Vagina (tissue), 2 donors: ENCODE measurements at regions not wholly inside any gene's neighbourhood (a gene's known extent, or its start where the extent isn't known, plus 50 kb on each side); places are given as distances from the start of the nearest gene placed in this dataset.

ENCODE experiments used
- DNase-seq, 2 donors: peaks; one replicate each; pipeline ENCODE4 v3.0.0-alpha.2; 2017; ENCODE audit errors: extremely low spot score in 2 of 2
- H3K27ac ChIP-seq: fragments of 200-600 bp; sonication (generic); one replicate; pipeline ENCODE4 v1.5.1; 2019
- H3K27me3 ChIP-seq: fragments of 200-600 bp; sonication (generic); one replicate; pipeline ENCODE4 v1.5.1; 2019
- H3K36me3 ChIP-seq, 2 donors: fragments of 200-600 bp; sonication (generic); one replicate each; pipeline ENCODE4 v1.5.1; 2017 to 2019
- H3K4me1 ChIP-seq: fragments of 200-600 bp; sonication (generic); one replicate; pipeline ENCODE4 v1.5.1; 2019
- H3K4me3 ChIP-seq, 2 donors: fragments of 200-600 bp; sonication (generic); 1 replicate in 1 of 2; 2 replicates in 1 of 2; pipeline ENCODE4 v1.5.1; 2016 to 2019
- H3K9me3 ChIP-seq: fragments of 200-600 bp; sonication (generic); one replicate; pipeline ENCODE4 v1.5.1; 2019
- CTCF ChIP-seq, 3 experiments: fragments of 450-650 bp in 2 of 3; fragments of 200-600 bp in 1 of 3; sonication (generic) in 1 of 3; IDR thresholded peaks; one replicate each; pipeline ENCODE4 v1.5.1; 2017 to 2019; ENCODE audit warnings: antibody characterized with exemption in 3 of 3, mild to moderate bottlenecking in 2 of 3, moderate library complexity in 2 of 3
- POLR2A ChIP-seq, 2 donors: fragments of 450-650 bp; IDR thresholded peaks; one replicate each; pipeline ENCODE4 v1.6.1; 2017; ENCODE audit warnings: antibody characterized with exemption in 2 of 2, mild to moderate bottlenecking in 2 of 2, moderate library complexity in 2 of 2
- POLR2AphosphoS5 ChIP-seq, 2 donors: sonication (generic); formaldehyde crosslinking; IDR thresholded peaks; one replicate each; pipeline ENCODE4 v1.9.0; 2017; ENCODE audit warnings: antibody characterized with exemption in 2 of 2, mild to moderate bottlenecking in 2 of 2, low read depth in 1 of 2; ENCODE audit not compliant: insufficient read depth in 1 of 2
- intact Hi-C: fragments of 100-400 bp; cut with DNase I; formaldehyde crosslinking; loops from one replicate; pipeline ENCODE4 v1.15.1; 2023

GRCh38 chr12:9392842-9393241 is 184.6 kb upstream of the PZP start:
- no peaks in the 10 kb centered on the region for H3K36me3 ChIP-seq
- H3K4me3 ChIP-seq: no peak overlapping the region
- no peak for TF ChIP-seq POLR2AphosphoS5 (IDR thresholded peaks at IDR 0.05; ENCODE audit: insufficient read depth in 1 of 2, low read depth in 1 of 2)
- TF ChIP-seq CTCF (IDR thresholded peaks at IDR 0.05): no peak
- no peak for TF ChIP-seq POLR2A (IDR thresholded peaks at IDR 0.05)
- no peak overlapping the region for H3K27ac ChIP-seq
- H3K4me1 ChIP-seq: no peaks in the 10 kb centered on the region
- no peaks in the 10 kb centered on the region for H3K27me3 ChIP-seq
- intact Hi-C loops: no loop called here
- no peak for DNase-seq
- H3K9me3 ChIP-seq: no peaks in the 10 kb centered on the region

- Histone ChIP-seq H3K36me3 (no peaks in the 10 kb centered on the region), H3K4me3 (no peak overlapping the region), H3K27me3 (no peaks in the 10 kb centered on the region), H3K27ac (no peak overlapping the region), H3K9me3 (no peaks in the 10 kb centered on the region), H3K4me1 (no peaks in the 10 kb centered on the region)
- intact Hi-C loops: no loop called here
- TF ChIP-seq CTCF (IDR thresholded peaks at IDR 0.05) (no peak), POLR2A (IDR thresholded peaks at IDR 0.05) (no peak), POLR2AphosphoS5 (IDR thresholded peaks at IDR 0.05; ENCODE audit: insufficient read depth in 1 of 2, low read depth in 1 of 2) (no peak)
- no peak for DNase-seq
Observed at GRCh38 chr12:9391815-9392214, 183.6 kb upstream of the PZP start.

- TF ChIP-seq POLR2A (IDR thresholded peaks at IDR 0.05): no peak
- TF ChIP-seq POLR2AphosphoS5 (IDR thresholded peaks at IDR 0.05; ENCODE audit: insufficient read depth in 1 of 2, low read depth in 1 of 2): no peak
- TF ChIP-seq CTCF (IDR thresholded peaks at IDR 0.05): no peak
- Histone ChIP-seq H3K4me3 (no peak overlapping the region), H3K27ac (no peak overlapping the region), H3K4me1 (no peaks in the 10 kb centered on the region), H3K9me3 (no peaks in the 10 kb centered on the region), H3K27me3 (no peaks in the 10 kb centered on the region), H3K36me3 (no peaks in the 10 kb centered on the region)
- intact Hi-C loops: no loop called here
- DNase-seq: no peak
Observed at GRCh38 chr12:9390761-9391160, 182.6 kb upstream of the PZP start.

GRCh38 chr12:9389796-9390195 is 181.6 kb upstream of the PZP start:
- Histone ChIP-seq H3K36me3 (no peaks in the 10 kb centered on the region), H3K9me3 (no peaks in the 10 kb centered on the region), H3K4me1 (no peaks in the 10 kb centered on the region), H3K27ac (no peak overlapping the region), H3K27me3 (no peaks in the 10 kb centered on the region), H3K4me3 (no peak overlapping the region)
- intact Hi-C loops: no loop called here
- TF ChIP-seq POLR2A (IDR thresholded peaks at IDR 0.05) (no peak), CTCF (IDR thresholded peaks at IDR 0.05) (no peak), POLR2AphosphoS5 (IDR thresholded peaks at IDR 0.05; ENCODE audit: insufficient read depth in 1 of 2, low read depth in 1 of 2) (no peak)
- no peak for DNase-seq

GRCh38 chr12:9388379-9388778 is 180.2 kb upstream of the PZP start:
- intact Hi-C loops: no loop called here
- H3K9me3 ChIP-seq: no peaks in the 10 kb centered on the region
- no peak overlapping the region for H3K4me3 ChIP-seq
- no peaks in the 10 kb centered on the region for H3K4me1 ChIP-seq
- H3K27me3 ChIP-seq: no peaks in the 10 kb centered on the region
- no peak for DNase-seq
- TF ChIP-seq CTCF (IDR thresholded peaks at IDR 0.05): no peak
- no peak for TF ChIP-seq POLR2A (IDR thresholded peaks at IDR 0.05)
- no peak for TF ChIP-seq POLR2AphosphoS5 (IDR thresholded peaks at IDR 0.05; ENCODE audit: insufficient read depth in 1 of 2, low read depth in 1 of 2)
- H3K27ac ChIP-seq: no peak overlapping the region
- no peaks in the 10 kb centered on the region for H3K36me3 ChIP-seq
